NAMALWA (cell line): ENCODE measurements at regions not wholly inside any gene's neighbourhood (a gene's known extent, or its start where the extent isn't known, plus 50 kb on each side); places are given as distances from the start of the nearest gene placed in this dataset.
"Not testable (repeated sequence)": the region's sequence is repeated elsewhere in the genome, so short reads cannot be mapped to it uniquely, and the experiment has no call there.

Experiments
- DNase-seq: peaks from one replicate; pipeline ENCODE4 v3.0.0-alpha.2; 2015; ENCODE audit warnings: low spot score

DNA sequence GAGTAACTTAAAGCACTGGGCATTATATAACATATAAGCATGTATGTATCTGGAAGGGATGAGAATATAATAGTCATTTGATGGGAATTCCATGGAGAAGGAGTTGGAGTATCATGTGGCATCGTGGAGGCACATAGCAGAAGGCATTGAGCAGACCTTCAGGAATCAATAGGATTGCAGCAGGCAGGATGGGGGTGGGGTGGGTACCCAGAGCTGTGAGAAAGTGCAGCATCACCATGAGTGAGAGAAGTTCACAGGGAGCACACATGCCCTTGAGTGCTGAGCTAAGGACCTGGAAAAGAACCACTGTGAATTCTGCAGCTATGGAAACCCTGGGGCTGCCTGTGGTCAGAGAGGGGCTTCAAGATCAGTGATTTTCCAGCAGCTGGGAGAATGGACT is 57.3 kb downstream of the MED10 start:
- DNase-seq, result no peak

DNA sequence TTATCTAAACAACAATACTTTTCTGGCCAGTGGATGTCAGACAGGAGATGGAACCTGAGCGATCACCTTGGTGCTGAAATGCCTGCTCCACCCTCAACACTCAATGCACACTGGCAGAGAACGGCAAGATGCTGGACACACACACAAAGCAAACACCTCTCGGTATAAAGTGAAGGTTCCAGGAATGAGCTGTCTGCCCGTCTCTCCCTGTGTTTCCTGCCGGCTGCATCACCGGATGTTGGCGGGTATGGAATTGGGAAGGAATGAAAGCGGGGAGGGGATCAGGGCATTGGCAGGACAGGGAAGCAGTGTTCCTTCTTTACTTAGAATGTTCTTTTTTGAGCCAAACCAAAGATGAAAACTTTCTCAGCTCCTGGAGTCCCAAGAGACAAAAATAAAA is 59.2 kb downstream of the MED10 start:
- DNase-seq, result no peak

DNA sequence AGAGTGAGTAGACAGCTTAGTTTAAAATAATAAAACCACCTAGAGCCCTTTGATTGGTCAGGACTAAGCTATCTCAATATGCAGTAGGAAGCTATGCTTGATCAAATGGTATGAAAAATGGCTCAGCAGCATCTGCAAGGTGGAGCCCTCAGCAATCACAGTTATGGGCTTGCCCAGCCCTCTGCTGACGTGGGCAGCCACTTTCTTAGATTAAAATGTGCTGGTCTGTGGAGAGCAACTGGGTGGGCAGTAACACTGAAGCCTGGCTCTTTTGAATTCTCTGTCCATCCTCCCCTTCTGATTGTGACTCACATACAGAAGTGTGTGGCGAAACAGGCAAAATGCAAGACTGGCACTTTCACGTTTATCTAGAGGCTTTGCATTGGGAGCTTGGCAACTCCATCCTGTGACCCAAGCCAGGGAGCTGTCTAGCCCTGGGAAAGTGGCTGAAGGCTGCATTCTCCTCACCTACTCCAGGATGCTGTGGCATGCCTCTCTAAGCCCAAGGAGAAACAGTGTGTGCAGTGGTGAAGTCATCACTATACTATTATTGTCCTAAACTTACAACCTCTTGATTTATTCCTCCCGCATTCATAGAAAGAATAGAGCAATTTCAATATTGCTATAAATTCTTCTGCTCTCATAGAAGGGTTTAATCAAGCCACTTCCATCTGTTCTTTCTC is 61.1 kb downstream of the MED10 start:
- DNase-seq, result no peak

DNA sequence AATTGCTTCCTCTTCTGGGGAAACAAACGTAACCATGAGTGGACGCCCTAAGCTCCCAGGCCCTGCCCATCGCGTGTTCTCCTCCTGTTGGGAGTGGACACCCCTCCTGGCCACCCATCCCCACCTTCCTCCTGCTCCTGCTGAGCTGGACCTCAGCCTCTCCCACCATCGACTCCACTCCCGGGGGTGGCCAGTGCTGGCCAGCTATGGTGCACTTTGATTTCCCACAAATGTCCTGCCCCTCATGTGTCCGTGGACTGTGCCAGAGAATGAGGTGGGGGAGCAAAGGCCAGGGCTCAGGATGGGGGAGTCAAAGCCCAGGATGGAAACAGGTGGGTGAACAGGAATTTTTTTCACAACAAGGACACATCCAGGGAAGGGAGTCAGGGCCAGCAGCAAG is 62.8 kb downstream of the MED10 start:
- no peak for DNase-seq

DNA sequence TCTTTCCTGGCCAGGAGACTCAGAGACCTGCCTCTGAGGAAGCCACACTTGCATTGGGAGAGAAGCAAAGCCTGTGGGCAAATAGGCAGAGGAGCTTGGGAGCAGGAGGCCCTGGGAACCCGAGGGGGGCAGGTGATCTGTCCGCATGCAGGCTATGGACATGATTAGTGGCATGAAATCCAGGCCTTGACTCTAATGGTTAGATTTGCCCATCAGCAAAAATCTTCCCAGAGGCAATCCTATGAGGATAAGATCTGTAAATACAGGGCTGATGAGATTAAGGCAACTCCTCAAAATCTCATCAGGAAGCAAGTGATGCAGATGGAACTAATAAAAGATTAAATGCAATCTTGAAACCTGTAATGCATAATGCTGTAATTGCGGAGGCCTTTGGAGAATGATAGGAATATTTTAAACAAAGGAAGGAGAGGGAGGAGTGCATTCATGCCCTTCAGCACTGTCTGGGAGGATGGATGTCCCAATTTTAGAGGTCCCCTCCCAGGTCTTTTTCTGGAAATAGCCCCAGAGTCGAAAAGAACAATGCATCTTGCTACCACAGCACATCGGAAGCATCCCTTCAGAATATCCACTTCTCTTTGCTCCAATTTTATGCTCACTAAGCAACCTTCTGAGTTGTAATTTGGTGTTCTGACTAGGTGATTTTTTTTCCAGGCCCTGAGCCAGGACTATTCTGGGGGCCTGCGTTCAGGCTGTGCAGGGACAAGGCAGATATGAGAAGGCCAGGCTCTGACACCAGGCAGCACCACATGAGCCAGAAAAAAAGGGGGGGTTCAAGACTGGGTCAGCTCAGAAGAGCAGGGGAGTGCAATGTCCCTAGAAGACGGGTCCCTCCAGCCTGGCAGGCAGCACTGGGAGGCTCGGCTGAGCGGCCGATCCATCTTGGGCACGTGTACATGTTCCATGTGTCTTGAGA is 66.5 kb downstream of the MED10 start:
- DNase-seq, result no peak

DNA sequence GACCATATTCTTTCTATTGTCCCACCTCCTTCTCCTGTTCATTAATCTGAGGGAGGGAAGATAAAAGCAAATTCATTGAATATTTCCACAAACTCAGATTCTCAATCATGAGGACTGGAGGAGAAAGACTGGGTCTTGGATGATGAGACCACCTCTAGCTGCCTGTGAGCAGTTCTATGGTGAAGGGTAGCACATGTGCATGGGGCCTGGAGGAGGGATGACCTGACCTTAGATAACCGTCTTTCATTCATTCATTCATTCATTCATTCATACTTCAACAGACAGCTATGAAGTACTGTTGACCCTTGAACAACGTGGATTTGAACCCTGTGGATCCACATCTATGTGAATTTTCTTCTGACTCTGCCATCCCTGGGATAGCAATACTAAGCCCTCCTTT is 68.4 kb downstream of the MED10 start:
- no peak for DNase-seq

DNA sequence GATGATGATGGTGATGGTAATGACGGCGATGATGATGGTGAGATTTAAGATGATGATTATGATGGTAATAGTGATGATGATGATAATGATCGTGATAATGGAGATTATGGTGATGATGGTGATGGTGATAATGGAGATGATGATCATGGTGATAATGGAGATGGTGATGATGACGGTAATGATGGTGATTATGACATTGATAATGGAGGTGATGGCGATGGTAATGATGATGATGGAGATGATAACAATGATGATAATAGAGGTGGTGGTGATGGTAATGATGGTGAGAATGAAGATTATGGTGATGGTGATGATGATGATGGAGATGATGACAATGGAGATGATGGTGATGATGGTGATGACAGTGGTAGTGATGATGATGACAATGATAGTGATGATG is 69.7 kb downstream of the MED10 start:
- no peak for DNase-seq

DNA sequence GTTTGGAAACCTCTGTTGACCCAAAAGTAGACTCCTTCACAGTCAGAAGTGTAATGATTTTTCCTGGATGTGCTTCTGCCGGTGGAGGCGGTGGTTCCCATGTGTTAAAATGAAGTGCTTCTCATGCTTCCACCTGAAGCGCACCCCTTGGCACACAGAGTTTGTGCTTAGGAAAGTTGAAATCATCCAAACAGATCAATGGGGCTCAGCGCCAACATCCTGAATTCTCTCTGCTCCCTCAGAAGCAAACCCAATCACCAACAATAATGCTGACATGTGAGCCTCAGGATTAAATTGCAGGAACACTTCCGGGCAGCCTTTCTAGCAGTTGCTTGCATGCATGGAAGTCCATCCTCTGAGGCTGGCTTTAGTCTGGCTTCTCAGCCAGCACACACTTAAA is 71.0 kb downstream of the MED10 start:
- DNase-seq, result no peak

DNA sequence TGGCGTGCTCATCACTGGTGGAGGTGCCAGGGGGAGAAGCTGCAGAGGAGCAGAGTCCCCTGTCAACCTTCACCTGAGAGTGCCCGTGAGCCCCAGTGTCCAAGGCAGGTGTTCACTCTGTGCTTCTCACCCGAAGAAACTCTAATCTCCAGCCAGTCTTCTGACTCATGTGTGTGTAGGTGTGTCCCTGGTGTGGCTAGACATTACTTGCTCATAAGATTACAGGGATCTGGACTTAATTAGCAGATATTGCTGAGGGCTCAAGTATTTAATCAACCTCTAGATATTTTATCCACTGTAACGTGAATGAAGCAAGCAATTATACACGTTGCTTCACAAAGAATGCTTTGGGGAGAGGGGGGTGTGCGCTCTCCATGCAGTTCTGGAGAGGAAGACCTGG is 72.5 kb downstream of the MED10 start:
- no peak for DNase-seq

DNA sequence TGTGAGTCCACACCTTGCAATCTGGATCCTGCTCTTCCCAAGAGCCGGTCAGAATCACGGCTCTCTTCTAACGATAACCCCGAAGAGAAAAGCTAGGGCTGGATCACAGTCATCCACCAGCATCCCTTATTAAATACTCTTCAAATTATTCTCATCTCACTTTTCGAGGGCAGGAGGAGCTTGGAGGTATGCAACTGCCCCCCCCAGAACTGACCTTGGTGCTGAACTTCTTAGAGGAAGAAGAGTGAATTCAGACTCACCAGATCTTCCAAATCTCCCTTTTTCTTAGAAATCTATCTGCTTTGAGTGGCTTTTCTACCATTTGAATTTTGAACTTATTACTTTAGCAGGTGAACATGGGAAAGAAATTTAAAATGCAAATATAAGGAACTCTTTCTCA is 75.7 kb downstream of the MED10 start:
- DNase-seq, result peak; percentile 24

DNA sequence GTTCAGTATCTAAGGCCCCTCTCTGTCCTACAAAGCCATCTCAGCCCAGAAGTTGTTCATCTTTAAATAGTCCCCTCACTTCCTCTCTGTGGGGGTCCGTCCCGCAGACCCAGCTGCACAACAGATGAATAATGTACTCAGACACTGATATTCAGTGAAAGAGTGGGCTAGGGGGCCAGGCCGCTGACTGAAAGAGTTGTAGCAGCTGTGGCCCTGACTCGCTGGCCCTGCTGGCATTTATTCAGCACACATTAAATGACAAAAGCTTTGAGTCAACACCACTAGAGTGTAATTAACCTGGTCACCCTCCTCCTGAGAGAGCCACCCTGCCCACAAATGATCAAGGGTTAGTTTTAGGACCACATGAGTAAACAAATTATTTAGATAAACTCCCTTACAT is 76.3 kb downstream of the MED10 start:
- DNase-seq, result no peak

DNA sequence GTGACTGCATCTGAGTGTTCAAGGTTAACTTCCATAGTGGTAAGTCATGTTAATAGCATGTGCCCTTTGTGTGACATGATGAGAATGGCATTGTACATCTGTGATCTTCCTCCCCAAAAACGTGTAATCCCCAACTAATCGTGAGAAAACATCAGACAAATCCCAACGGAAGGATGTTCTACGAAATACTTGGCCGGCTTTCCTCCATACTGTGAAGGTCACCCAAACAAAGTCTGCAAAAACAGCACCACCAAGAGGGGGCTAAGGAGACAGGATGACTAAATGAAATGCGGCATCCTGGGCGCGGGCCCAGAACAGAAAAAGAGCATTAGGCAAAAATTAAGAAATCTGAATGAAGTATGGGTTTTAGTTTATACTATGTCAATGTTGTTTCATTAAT is 81.8 kb downstream of the MED10 start:
- DNase-seq, result no peak

DNA sequence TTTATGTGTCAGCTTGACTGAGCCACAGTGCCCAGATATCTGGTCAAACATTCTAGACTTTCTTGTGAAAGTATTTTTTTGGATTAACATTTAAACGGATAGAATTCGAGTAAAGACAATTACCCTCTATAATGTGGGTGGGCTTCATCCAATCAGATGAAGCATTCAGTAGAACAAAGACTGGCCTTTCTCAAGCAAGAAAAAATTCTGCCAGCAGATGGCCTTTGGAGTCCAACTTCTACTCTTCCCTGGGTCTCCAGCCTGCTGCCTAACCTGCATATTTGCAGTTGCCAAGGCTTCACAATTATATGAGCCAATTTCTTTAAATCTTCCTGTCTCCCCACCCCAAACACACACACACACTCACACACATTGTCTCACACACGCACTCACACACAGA is 86.4 kb downstream of the MED10 start:
- peak; percentile 65 for DNase-seq

DNA sequence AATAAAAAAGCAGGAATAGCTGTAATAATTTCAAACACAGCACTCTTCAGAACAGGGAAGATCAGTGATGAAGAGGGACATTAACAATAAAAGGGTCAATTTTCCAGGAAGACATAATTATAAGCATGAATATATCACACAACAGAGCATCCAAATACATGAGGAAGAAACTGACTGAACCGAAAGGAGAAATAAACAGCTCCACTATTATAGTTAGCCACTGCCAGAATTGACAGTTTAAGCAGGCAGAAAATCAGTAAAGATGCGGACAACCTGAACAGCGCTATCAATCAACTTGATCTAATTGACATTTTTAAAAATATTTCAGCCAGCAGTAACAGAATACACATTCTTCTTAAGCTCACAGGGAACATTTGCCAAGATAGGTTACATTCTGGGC is 89.1 kb downstream of the MED10 start:
- DNase-seq, result no peak

DNA sequence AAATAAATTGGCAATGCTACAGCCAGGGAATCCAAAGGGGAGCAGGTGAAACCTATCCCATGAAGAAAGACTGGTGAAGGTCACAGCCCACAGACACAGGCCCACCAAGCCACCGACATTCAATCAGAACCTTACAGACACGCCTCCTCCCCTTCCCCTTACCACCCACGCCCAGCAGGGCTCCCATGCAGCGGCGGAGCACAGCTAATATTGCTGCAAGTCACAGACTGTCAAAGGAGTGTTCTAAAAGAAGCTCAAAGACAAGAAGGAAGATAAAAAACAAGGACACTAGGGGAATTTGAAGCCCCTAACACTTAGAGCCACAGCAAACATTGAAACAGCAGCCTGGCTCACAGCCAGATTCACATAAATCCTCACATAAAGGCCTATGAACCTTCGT is 91.2 kb downstream of the MED10 start:
- no peak for DNase-seq

DNA sequence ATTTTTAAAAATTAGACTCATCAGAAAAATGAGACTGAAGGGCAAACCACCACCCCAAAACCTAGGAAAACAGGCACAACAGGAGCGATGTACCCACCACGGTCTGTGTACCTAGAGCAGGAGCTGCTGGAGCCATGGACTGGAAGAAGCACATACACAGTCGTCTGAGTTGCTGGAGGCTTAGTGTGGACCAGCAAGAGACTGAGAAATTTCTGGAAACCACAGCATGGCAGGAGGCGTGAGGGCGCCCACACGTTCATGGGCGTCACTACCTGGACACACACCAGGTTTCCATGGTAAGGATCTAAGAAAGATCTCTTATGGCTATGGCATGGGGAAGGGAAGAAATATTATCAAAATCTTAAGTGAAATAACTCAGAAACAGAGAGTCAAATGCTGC is 91.9 kb downstream of the MED10 start:
- DNase-seq, result no peak

DNA sequence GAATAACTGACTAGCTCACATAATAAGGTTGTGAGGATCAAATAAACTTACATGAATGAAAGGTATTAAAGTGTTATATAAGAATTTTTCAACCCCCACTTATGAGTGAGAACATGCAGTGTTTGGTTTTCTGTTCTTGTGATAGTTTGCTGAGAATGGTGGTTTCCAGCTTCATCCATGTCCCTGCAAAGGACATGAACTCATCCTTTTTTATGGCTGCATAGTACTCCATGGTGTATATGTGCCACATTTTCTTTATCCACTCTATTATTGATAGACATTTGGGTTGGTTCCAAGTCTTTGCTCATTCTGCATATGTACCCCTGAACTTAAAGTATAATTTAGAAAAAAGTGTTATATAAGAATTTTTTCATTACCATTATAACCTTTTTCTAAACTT is 93.9 kb downstream of the MED10 start:
- not testable (repeated sequence) for DNase-seq

DNA sequence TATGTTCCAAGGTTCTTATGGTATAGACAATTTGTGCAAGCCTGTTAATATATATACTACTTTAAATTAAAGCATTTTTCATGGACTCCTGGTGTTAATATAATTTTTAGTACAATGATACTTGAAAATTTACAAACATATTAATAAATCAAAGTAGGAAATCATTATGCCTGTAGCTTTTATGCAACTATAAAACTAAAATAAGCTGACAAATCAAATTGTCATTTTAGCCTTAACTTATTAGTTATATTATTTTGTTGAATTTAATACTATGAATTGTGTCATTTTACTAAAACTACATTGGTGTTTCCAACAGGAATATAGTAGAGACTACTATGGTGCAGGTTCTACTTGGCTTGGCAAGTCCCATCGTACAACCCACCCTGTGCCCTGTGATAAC is 96.0 kb downstream of the MED10 start:
- no peak for DNase-seq

DNA sequence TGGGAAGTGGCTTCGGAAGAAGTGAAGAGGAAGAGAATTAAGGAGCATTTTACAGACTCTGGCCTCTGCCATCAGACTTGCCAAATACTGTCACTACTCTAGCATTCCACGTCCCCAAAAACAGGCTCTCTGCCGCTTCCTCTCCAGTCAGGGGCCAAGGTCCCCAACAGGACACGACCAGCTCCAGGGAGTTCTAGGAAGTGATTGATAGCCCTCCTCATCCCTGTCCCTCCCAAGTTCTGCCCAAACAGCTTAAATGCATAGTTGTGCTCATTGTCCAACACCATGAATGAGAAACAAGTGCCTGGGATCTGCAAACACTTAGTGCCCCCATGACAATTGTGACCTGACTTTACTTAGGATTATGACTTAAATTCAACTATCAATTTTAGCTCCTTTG is 96.5 kb downstream of the MED10 start:
- DNase-seq, result no peak

DNA sequence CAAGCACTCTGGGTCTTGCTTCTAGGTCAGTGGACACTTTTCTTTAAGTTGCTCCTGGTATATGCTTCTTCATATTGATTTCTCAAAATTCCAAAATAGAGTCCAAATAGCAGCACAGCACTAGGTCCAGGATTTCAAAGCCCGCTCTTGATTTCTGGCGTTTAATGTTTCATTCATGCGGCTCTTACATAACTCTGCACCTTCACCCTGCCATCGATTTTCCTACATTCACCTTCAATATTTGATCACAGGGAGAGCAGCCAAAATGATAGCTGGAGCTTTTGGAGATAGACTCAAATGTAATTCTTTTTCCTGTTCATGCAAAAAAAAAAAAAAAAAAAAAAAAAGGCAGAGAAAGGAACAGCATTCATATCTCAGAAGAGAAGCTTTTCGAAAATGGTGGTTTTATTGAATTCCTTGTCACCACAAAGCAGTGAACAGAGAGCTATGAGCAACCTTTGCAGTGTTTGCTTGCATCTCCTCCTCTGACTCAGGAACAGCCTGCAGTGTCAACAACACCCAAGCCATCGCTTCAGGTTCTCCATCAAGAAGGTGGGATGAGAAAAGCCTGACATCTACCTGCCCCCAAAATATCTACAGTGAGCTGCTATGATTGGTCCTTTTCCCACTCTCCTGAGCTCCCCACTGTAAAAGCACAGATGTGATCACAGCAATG is 97.8 kb downstream of the MED10 start:
- DNase-seq, result no peak

DNA sequence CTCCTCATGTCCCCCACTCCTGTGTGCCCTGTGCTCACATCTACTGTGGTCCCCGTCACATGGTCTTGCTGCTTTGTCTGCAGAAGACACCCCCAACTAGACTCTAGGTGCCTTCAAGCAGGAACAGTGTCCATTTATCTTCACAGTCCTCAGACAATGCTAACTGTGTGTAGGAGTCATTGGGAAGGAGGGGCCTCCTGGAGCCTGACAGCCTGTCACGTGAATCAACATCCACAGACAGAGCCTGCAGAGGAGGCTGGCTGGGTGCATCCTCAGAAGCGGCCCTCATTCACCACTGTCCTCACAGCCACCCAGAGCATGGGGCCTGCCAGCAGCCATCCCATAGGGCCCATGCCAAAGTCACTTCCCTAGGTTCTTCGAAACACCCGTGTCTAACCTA is 98.7 kb downstream of the MED10 start:
- DNase-seq, result no peak

DNA sequence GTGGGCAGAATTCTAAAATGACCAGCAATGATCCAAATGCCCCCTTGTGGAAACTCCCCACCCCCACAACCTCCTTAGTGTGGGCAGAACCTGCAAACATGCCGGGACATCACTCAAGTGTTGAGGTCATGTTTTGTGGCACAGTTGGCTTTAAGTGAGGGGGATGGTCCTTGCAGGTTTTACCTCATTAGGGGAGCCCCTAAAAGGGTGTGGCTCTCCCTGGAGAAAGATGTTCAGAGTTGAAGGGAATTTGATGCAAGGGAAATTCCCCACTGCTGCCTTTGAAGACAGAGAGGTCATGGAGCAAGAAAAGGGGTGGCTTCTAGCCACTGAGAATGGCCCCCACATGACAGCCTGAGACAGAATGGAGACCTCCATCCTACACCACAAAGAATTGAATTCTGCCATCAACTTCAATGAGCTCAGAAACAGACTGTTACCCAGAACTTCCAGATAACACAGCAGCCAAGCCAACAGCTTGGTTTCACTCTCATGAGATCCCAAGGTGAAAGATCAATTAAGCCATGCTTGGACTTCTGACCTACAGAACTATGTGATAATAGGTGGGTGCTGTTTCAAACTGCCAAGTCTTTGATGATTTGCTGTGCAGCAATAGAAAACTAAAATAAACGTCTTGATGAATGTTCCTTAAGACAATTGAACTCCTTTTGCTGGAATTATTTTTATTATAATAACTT is 103.4 kb downstream of the MED10 start:
- DNase-seq, result no peak

DNA sequence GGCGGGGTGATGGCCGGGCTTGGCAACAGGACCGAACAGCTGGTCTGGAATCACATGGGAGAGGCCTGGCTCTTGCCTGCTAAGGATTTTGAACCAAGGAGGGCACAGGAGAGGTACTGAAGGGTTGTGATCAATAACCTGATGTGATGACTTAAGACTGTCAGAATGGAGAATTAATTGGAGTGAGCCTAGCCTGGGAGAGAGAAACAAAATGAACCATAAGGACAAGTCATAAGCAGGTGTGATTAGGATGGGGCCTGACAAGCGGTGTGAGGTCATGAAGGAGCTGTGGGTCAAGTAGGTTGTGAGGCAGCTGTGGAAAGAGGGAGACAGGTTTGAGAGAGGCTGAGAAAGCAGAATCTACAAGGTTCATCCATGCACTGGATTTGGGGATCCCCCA is 104.6 kb downstream of the MED10 start:
- DNase-seq, result no peak
